Mesodermal cell (in vitro differentiated cells): ENCODE measurements at regions not wholly inside any gene's neighbourhood (a gene's known extent, or its start where the extent isn't known, plus 50 kb on each side); places are given as distances from the start of the nearest gene placed in this dataset.

Experiments
- H3K27ac ChIP-seq: 2 replicates; pipeline ENCODE4 v1.7.0; 2013; ENCODE audit warnings: mild to moderate bottlenecking, low read depth, low read length, moderate library complexity; ENCODE audit not compliant: severe bottlenecking
- H3K36me3 ChIP-seq: 2 replicates; pipeline ENCODE4 v1.7.1; 2013; ENCODE audit warnings: mild to moderate bottlenecking, low read length, moderate library complexity; ENCODE audit not compliant: control insufficient read depth, insufficient read depth
- H3K4me1 ChIP-seq: one replicate; pipeline ENCODE4 v1.7.1; 2013; ENCODE audit warnings: mild to moderate bottlenecking, low read length; ENCODE audit not compliant: insufficient read depth, control insufficient read depth, poor library complexity, severe bottlenecking
- H3K4me3 ChIP-seq: 2 replicates; pipeline ENCODE4 v1.7.0; 2013; ENCODE audit warnings: low read length, control low read depth, mild to moderate bottlenecking; ENCODE audit not compliant: insufficient read depth, poor library complexity, severe bottlenecking; ENCODE audit errors: extremely low read depth
- H3K9me3 ChIP-seq: 2 replicates; pipeline ENCODE4 v1.7.1; 2013; ENCODE audit warnings: mild to moderate bottlenecking, low read length, moderate library complexity; ENCODE audit not compliant: control insufficient read depth
- WGBS, 2 experiments: methylation state at CpG; one replicate each; pipeline ENCODE4 v1.1.5; 2013; ENCODE audit warnings: missing lambda C conversion rate in 2 of 2; ENCODE audit not compliant: insufficient coverage in 2 of 2; 5-methylcytosine and 5-hydroxymethylcytosine counted together

DNA sequence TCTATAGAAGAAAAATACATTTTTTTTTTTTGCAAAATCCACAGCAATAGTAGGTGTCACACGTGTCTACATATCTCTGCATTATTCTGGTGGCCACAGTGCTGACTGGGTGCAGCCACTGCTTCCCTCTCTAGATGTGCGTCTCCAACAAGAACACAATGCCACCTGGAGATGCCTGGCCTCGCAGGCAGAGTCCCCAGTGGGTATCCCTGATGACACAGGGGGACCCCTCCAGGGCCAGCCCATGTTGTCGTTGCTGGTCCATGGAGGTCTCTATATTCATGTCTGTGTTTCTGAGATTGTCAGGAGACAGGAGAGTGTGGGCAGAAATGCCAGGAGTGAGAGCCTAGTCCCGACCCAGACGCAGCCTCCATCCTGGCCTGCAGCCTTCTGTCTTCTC lies 345.9 kb upstream of the SHH start:
- WGBS, 2 experiments = 88 to 95% methylated on average over 3 to 6 of the region's 6 CpGs
- Histone ChIP-seq H3K4me3 (no peak overlapping the region), H3K9me3 (no peaks in the 10 kb centered on the region), H3K36me3 (no peaks in the 10 kb centered on the region), H3K27ac (no peak overlapping the region), H3K4me1 (no peaks in the 10 kb centered on the region)

GRCh38 chr7:156157409-156158012 lies 345.2 kb upstream of the SHH start:
- H3K9me3 ChIP-seq = no peaks in the 10 kb centered on the region
- 90 to 95% methylated on average over 12 to 13 of the region's 13 CpGs for WGBS, 2 experiments
- no peaks in the 10 kb centered on the region for H3K36me3 ChIP-seq
- no peak overlapping the region for H3K27ac ChIP-seq
- H3K4me1 ChIP-seq = no peaks in the 10 kb centered on the region
- H3K4me3 ChIP-seq = no peak overlapping the region

GRCh38 chr7:156156734-156157408 lies 344.6 kb upstream of the SHH start:
- WGBS, 2 experiments = 67 to 70% methylated on average over 19 to 20 of the region's 20 CpGs
- Histone ChIP-seq H3K36me3 (no peaks in the 10 kb centered on the region), H3K9me3 (no peaks in the 10 kb centered on the region), H3K4me3 (no peak overlapping the region), H3K4me1 (no peaks in the 10 kb centered on the region), H3K27ac (no peak overlapping the region)

DNA sequence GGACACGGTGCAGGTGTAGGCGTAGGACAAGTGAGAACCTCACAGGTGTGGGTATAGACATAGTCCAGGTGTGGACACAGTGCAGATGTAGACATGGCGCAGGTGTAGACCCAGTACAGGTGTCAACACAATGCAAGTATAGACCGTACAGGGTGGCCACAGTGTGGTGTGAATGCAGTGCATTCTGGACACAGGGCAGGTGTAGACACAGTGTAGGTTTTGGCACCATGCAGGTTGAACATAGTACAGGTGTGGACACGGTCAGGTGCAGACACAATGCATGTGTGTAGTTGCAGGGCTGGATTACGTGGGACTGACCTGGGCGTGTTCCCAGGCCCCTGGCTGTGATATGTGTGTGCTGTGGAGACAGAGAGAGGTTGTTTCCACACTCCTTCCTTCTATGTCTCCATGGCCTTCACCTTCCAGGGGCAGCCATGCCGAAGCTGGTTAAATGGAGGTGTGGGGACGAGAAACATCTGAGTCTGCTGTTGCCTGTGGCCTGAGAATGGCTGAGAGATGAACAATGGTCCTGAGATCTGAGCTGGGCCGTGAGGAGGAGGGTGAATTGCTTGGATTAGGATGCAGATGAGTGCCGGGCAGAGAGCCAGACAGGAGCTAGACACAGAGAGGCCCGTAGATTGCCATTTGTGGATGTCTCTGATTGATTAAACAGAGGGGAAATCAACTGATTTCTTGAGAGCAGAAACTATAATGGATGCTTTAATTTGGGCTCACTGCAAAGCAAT lies 343.9 kb upstream of the SHH start:
- 81 to 84% methylated on average over 9 to 10 of the region's 12 CpGs for WGBS, 2 experiments
- no peaks in the 10 kb centered on the region for H3K36me3 ChIP-seq
- no peaks in the 10 kb centered on the region for H3K4me1 ChIP-seq
- H3K4me3 ChIP-seq = no peak overlapping the region
- H3K9me3 ChIP-seq = no peaks in the 10 kb centered on the region
- H3K27ac ChIP-seq = no peak overlapping the region

DNA sequence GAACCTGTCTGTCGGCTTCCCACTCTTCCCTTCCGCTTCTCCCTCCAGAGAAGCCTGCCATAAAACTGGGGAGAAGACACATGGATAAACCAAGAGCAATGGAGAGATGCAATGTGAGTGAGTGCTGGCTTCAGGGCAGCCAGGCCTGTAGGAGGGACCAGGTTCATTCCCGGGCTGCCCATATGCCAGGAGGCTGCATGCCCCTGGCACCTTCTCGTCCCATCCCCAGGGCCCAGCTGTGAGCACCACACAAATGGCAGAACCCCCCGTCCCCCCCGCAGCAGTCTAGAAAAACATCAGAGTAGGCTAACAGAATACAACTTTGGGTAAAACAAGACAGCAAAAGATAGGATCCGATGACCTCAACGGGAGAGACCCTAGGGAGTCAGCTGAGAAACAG lies 341.3 kb upstream of the SHH start:
- no peak overlapping the region for H3K4me3 ChIP-seq
- WGBS, 2 experiments = 88 to 92% methylated on average over 6 to 7 of the region's 8 CpGs
- no peaks in the 10 kb centered on the region for H3K9me3 ChIP-seq
- no peaks in the 10 kb centered on the region for H3K36me3 ChIP-seq
- H3K4me1 ChIP-seq = no peaks in the 10 kb centered on the region
- no peak overlapping the region for H3K27ac ChIP-seq

- H3K27ac ChIP-seq = no peak overlapping the region
- no peak overlapping the region for H3K4me3 ChIP-seq
- 43 to 64% methylated on average over 5 to 6 of the region's 6 CpGs for WGBS, 2 experiments
- H3K4me1 ChIP-seq = no peaks in the 10 kb centered on the region
- no peaks in the 10 kb centered on the region for H3K9me3 ChIP-seq
- H3K36me3 ChIP-seq = no peaks in the 10 kb centered on the region
Observed at GRCh38 chr7:156152390-156152789, 340.1 kb upstream of the SHH start.

DNA sequence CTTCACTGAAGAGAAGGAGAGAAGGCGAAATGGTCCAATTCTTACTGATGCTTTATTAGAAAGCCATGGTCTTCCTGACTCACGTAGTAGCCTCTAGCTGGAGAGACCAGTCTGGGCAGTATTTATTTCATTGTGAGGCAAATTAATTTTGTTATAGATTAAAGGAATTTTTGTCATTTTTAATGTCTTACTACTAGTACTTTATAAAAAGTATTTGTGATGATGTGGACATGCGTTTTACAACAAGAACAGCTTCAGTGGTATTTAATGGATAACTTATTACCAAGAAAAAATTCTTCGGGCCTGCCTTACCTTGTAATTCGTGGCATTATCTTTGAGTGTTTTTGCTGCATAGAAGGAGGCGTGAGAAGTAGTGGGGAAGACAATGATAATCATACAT lies 339.4 kb upstream of the SHH start:
- H3K9me3 ChIP-seq = no peaks in the 10 kb centered on the region
- H3K36me3 ChIP-seq = no peaks in the 10 kb centered on the region
- 83 to 100% methylated on average over 1 to 2 of the region's 6 CpGs for WGBS, 2 experiments
- no peak overlapping the region for H3K27ac ChIP-seq
- H3K4me3 ChIP-seq = no peak overlapping the region
- no peaks in the 10 kb centered on the region for H3K4me1 ChIP-seq

GRCh38 chr7:156151078-156151477 lies 338.8 kb upstream of the SHH start:
- H3K36me3 ChIP-seq = no peaks in the 10 kb centered on the region
- no peaks in the 10 kb centered on the region for H3K9me3 ChIP-seq
- no peak overlapping the region for H3K4me3 ChIP-seq
- 54 to 59% methylated on average over 8 of the region's 8 CpGs for WGBS, 2 experiments
- no peaks in the 10 kb centered on the region for H3K4me1 ChIP-seq
- no peak overlapping the region for H3K27ac ChIP-seq

DNA sequence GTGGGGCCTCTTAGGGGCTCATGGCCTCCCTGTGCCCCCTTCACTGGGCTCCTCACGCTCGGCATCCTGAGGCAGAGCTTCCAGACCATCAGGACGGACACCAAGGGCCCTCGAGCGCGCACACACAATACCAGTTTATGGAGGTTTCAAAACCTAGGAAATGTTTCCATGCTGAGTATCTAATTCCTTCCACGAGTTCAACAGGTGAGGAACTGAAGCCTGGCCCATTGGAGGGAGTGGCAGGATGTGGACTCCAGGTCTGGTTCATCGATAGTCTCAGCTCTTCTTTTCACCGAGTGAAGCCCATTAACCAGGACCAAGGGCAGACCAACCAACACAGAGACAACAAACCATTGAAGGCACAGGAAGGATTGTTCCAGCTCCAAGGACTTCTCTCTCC lies 336.7 kb upstream of the SHH start:
- WGBS, 2 experiments = 81 to 97% methylated on average over 7 to 9 of the region's 9 CpGs
- Histone ChIP-seq H3K27ac (no peak overlapping the region), H3K36me3 (no peaks in the 10 kb centered on the region), H3K9me3 (no peaks in the 10 kb centered on the region), H3K4me3 (no peak overlapping the region), H3K4me1 (no peaks in the 10 kb centered on the region)

DNA sequence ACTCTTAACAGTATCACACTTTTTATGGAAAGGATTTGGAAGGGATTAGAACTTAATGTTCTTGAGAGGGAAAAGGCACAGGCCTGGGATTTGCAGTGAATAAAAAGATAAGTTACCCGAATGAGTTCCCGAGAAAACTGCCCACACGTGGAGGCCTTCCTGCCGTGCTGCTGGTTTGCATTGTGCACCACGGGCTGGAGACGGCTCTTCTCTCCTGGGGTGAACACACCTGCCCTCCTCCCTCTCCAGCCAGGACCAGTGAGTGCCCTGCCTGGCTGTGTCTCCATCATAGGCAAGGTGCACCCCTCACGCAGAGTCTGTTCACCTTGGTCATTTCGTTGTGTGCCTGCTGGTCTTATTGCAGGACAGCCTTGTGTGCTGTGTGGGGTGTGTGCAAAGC lies 336.3 kb upstream of the SHH start:
- Histone ChIP-seq H3K4me3 (no peak overlapping the region), H3K4me1 (no peaks in the 10 kb centered on the region), H3K27ac (no peak overlapping the region), H3K36me3 (no peaks in the 10 kb centered on the region), H3K9me3 (no peaks in the 10 kb centered on the region)
- WGBS, 2 experiments = 81 to 86% methylated on average over 6 to 7 of the region's 8 CpGs
